ENCODE measurements at regions not wholly inside any gene's neighbourhood (a gene's known extent, or its start where the extent isn't known, plus 50 kb on each side); places are given as distances from the start of the nearest gene placed in this dataset.

DNA sequence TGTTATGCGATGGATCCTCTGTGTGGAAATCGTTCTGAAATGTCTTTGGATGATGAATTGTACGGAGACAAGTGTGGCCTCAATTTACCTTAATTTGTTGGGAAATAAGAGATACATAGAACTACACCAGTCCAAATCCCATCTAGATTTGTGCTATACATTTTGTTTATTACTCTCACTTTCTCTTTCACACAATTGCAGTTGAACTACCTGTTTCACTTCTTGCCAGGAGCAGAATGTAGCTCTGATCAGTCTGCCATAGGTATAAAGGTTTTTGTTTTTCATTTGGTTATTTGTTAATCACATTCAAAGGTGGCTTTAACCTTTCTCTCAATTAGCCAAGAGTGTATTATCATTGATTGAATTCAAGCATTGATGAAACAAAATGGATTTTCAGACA is 268.2 kb downstream of the SNAPC1 start:
- peaks cover 21% of the 10 kb centered on the region for H3K4me1 Mint-ChIP-seq
- no peak for DNase-seq (ENCODE audit: low spot score in 2 of 2)
- peak; percentile 61 for ATAC-seq (ENCODE audit: low read depth)
- no peak overlapping the region for H3K27ac Mint-ChIP-seq
- H3K4me3 Mint-ChIP-seq = peak overlapping the region; percentile 39
- H3K9me3 Mint-ChIP-seq = peaks cover 3% of the 10 kb centered on the region
- no peaks in the 10 kb centered on the region for H3K36me3 Mint-ChIP-seq
- no peaks in the 10 kb centered on the region for H3K27me3 Mint-ChIP-seq

DNA sequence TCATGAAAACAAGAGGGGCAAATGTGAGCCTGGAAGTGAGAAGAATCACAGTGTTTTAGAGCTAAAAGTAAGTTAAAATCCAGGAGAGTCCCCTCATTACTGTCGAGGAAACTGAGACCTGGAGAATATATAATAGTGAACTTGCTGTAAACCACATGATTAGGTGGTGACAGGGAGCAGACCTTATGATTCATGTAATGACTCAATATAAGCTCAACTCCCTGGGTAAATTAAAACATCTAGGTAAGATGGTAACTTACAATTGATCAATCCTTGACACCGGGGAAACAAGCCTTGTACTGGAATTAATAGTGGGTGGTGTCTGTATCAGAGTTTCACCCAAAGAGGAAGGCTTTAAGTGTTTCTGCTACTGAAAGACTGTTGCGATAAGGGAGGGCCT is 269.3 kb downstream of the SNAPC1 start:
- H3K9me3 Mint-ChIP-seq = peaks cover 6% of the 10 kb centered on the region
- no peak overlapping the region for H3K4me3 Mint-ChIP-seq
- H3K27me3 Mint-ChIP-seq = no peaks in the 10 kb centered on the region
- peaks cover 1% of the 10 kb centered on the region for H3K36me3 Mint-ChIP-seq
- DNase-seq (ENCODE audit: low spot score in 2 of 2) (no peak), ATAC-seq (ENCODE audit: low read depth) (no peak)
- H3K4me1 Mint-ChIP-seq = peaks cover 21% of the 10 kb centered on the region
- H3K27ac Mint-ChIP-seq = no peak overlapping the region

DNA sequence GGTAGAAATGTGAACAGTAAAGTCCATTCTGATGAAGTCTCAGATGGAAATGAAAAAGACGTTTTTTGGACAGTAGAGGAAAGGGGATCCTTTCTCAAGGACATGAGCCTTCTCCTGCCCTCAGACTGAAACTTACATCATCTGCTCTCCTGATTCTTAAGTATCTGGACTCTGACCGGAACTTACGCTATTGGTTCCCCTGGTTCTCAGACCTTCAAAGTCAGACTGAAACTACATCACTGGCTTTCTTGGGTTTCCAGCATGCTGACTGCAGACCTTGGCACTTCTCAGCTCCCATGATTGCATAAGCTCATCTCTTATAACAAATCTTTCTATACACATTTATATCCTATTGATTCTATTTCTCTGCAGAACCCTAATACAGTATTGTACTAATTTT is 291.0 kb downstream of the SNAPC1 start:
- Mint-ChIP-seq H3K4me1 (no peaks in the 10 kb centered on the region), H3K9me3 (no peaks in the 10 kb centered on the region), H3K36me3 (no peaks in the 10 kb centered on the region), H3K4me3 (no peak overlapping the region), H3K27ac (no peak overlapping the region), H3K27me3 (no peaks in the 10 kb centered on the region)
- ATAC-seq (ENCODE audit: low read depth) = no peak
- DNase-seq (ENCODE audit: low spot score in 2 of 2) = no peak

DNA sequence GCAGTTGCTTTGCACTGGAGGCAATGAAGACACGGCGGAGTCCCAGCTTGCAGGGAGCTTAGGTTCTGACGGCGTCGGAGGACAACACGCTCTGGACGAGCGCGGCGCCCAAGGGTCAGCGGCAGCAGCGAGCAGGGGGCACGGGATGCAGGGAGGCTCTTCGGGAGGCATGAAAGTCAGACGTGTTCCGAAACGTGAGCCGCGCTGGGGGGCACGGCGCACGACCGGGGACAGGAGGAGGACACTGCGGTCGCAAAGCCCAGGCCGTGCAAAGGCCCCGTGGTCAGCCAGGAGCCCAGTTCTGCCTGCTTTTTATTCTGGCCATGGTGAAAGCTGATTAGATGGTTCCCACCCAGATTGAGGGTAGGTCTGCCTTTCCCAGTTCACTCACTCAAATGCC is 294.6 kb downstream of the SNAPC1 start:
- DNase-seq (ENCODE audit: low spot score in 2 of 2) (no peak), ATAC-seq (ENCODE audit: low read depth) (no peak)
- Mint-ChIP-seq H3K4me1 (peaks cover 3% of the 10 kb centered on the region), H3K4me3 (no peak overlapping the region), H3K9me3 (peaks cover 2% of the 10 kb centered on the region), H3K27me3 (no peaks in the 10 kb centered on the region), H3K27ac (no peak overlapping the region), H3K36me3 (no peaks in the 10 kb centered on the region)

- peaks cover 20% of the 10 kb centered on the region for H3K4me1 Mint-ChIP-seq
- peaks cover 2% of the 10 kb centered on the region for H3K9me3 Mint-ChIP-seq
- peak overlapping the region; percentile 63 for H3K4me3 Mint-ChIP-seq
- ATAC-seq (ENCODE audit: low read depth) = peak; percentile 64
- no peaks in the 10 kb centered on the region for H3K27me3 Mint-ChIP-seq
- no peak overlapping the region for H3K27ac Mint-ChIP-seq
- no peaks in the 10 kb centered on the region for H3K36me3 Mint-ChIP-seq
- no peak for DNase-seq (ENCODE audit: low spot score in 2 of 2)
These were observed 300.4 kb downstream of the SNAPC1 start for GRCh38 chr14:62062645-62063044.

DNA sequence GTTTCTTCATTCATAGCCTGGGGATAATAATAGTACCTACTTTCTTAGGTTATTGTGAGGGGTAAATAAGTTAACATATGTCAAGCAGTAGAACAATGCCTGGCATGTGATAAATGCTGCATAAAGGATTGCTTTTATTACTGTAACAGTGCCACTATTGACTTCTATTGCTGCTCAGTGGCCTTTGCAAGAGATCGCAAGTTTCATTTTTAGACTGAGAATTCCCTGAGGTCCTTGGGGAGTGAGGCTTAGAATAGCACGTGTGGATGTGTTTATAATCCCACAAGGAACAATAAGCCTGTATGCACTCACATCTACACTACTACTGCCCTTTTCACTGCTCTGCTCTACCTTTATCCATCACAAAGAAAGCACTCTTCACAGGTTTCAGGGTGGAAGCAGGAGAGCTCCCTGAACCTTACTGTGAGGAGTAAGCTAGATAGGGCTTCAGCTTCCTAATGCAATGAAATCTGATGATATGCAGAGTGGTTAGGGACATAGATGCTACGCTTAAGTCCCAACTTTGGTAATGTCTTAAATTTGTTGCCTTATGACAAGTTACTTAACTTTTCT is 302.6 kb downstream of the SNAPC1 start:
- no peak for ATAC-seq (ENCODE audit: low read depth)
- Mint-ChIP-seq H3K27me3 (no peaks in the 10 kb centered on the region), H3K36me3 (no peaks in the 10 kb centered on the region), H3K4me1 (peaks cover 20% of the 10 kb centered on the region), H3K4me3 (no peak overlapping the region), H3K9me3 (no peaks in the 10 kb centered on the region), H3K27ac (no peak overlapping the region)
- no peak for DNase-seq (ENCODE audit: low spot score in 2 of 2)

- ATAC-seq (ENCODE audit: low read depth) (no peak), DNase-seq (ENCODE audit: low spot score in 2 of 2) (no peak)
- Mint-ChIP-seq H3K36me3 (no peaks in the 10 kb centered on the region), H3K9me3 (no peaks in the 10 kb centered on the region), H3K4me1 (peaks cover 20% of the 10 kb centered on the region), H3K27me3 (no peaks in the 10 kb centered on the region), H3K27ac (no peak overlapping the region), H3K4me3 (no peak overlapping the region)
These were observed 304.1 kb downstream of the SNAPC1 start for GRCh38 chr14:62066304-62066703.

GRCh38 chr14:62071039-62071438 is 308.8 kb downstream of the SNAPC1 start:
- Mint-ChIP-seq H3K36me3 (peaks cover 2% of the 10 kb centered on the region), H3K27ac (no peak overlapping the region), H3K4me3 (no peak overlapping the region), H3K4me1 (no peaks in the 10 kb centered on the region), H3K9me3 (no peaks in the 10 kb centered on the region), H3K27me3 (peaks cover 2% of the 10 kb centered on the region)
- no peak for DNase-seq (ENCODE audit: low spot score in 2 of 2)
- no peak for ATAC-seq (ENCODE audit: low read depth)

DNA sequence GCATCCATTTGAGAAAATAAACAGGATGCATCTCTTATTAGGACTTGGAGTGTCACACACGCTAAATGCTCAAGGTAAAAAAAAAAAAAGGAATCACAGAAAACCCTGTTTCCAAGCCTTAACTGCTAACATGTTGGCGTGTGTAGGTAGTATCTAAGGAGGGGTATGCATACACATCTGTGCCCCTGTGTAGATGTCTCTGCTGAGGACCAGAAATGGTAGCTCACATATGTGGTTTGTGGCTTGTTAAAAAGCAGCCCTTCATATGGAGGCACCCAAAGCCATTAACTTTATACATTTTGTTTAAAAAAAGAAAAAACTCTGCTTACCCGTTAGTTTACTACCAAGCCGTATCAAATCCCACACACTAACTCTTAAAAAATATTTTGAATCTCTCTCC is 314.1 kb downstream of the SNAPC1 start:
- DNase-seq (ENCODE audit: low spot score in 2 of 2) (no peak), ATAC-seq (ENCODE audit: low read depth) (no peak)

GRCh38 chr14:62076825-62077605 is 314.8 kb downstream of the SNAPC1 start:
- Mint-ChIP-seq H3K4me3 (peak overlapping the region; percentile 25), H3K4me1 (peaks cover 48% of the 10 kb centered on the region), H3K27ac (peak overlapping the region; percentile 94), H3K27me3 (peaks cover 2% of the 10 kb centered on the region), H3K9me3 (no peaks in the 10 kb centered on the region), H3K36me3 (peaks cover 2% of the 10 kb centered on the region)
- ATAC-seq (ENCODE audit: low read depth) (no peak), DNase-seq (ENCODE audit: low spot score in 2 of 2) (no peak)

More for the DNA sequence above, 314.1 kb downstream of the SNAPC1 start:
- no peak overlapping the region for H3K4me3 Mint-ChIP-seq
- peak overlapping the region; percentile 94 for H3K27ac Mint-ChIP-seq
- no peaks in the 10 kb centered on the region for H3K9me3 Mint-ChIP-seq
- H3K27me3 Mint-ChIP-seq = peaks cover 2% of the 10 kb centered on the region
- peaks cover 41% of the 10 kb centered on the region for H3K4me1 Mint-ChIP-seq
- H3K36me3 Mint-ChIP-seq = peaks cover 2% of the 10 kb centered on the region

DNA sequence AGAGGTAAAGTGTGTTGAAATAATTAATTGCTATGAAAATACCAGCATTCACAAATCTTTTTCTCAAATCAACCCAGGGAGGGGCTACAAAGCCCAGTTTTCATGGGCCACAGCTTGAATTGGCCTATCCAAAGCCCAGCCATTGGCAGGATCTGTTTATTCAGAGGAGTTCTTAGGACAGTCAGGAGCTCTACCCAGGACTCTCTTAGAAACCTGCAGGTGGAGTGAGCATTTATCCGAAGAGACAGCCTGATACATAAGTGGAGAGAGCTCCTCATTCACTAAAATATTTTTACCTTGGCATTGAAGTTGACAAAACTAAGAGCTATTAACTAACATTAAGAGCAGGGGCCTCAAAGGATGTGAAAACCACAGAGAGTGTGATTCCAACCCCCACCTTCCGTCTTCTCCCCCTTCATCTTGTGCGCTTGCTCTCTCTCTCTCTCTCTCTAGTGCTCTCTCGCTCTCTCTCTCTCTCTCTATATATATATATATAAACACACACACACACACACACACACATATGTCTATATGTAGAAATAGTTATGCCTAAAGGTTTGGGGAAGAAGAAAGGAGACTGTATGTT is 315.5 kb downstream of the SNAPC1 start:
- ATAC-seq (ENCODE audit: low read depth) (peak; percentile 37), DNase-seq (ENCODE audit: low spot score in 2 of 2) (no peak)
- Mint-ChIP-seq H3K4me3 (peak overlapping the region; percentile 49), H3K27ac (peak overlapping the region; percentile 94), H3K4me1 (peaks cover 52% of the 10 kb centered on the region), H3K27me3 (peaks cover 2% of the 10 kb centered on the region), H3K9me3 (no peaks in the 10 kb centered on the region), H3K36me3 (peaks cover 2% of the 10 kb centered on the region)

- Mint-ChIP-seq H3K27me3 (peaks cover under 1% of the 10 kb centered on the region), H3K27ac (peak overlapping the region; percentile 94), H3K36me3 (peaks cover under 1% of the 10 kb centered on the region), H3K4me1 (peaks cover 53% of the 10 kb centered on the region), H3K9me3 (no peaks in the 10 kb centered on the region), H3K4me3 (peak overlapping the region; percentile 41)
- ATAC-seq (ENCODE audit: low read depth) = peak; percentile 62
- DNase-seq (ENCODE audit: low spot score in 2 of 2) = no peak
These were observed 316.8 kb downstream of the SNAPC1 start for GRCh38 chr14:62079038-62079437.

GRCh38 chr14:62081012-62081612 is 318.9 kb downstream of the SNAPC1 start:
- DNase-seq (ENCODE audit: low spot score in 2 of 2) (peak; percentile 32 to 48), ATAC-seq (ENCODE audit: low read depth) (peak; percentile 86)
- peaks cover 55% of the 10 kb centered on the region for H3K4me1 Mint-ChIP-seq
- H3K27me3 Mint-ChIP-seq = no peaks in the 10 kb centered on the region
- peak overlapping the region; percentile 90 for H3K27ac Mint-ChIP-seq
- H3K36me3 Mint-ChIP-seq = peaks cover 4% of the 10 kb centered on the region
- peak overlapping the region; percentile 59 for H3K4me3 Mint-ChIP-seq
- peaks cover 2% of the 10 kb centered on the region for H3K9me3 Mint-ChIP-seq

GRCh38 chr14:62081951-62082350 is 319.7 kb downstream of the SNAPC1 start:
- no peak for ATAC-seq (ENCODE audit: low read depth)
- H3K36me3 Mint-ChIP-seq = peaks cover 5% of the 10 kb centered on the region
- H3K27ac Mint-ChIP-seq = peak overlapping the region; percentile 90
- H3K27me3 Mint-ChIP-seq = peaks cover under 1% of the 10 kb centered on the region
- DNase-seq (ENCODE audit: low spot score in 2 of 2) = no peak
- peaks cover 52% of the 10 kb centered on the region for H3K4me1 Mint-ChIP-seq
- peaks cover 2% of the 10 kb centered on the region for H3K9me3 Mint-ChIP-seq
- H3K4me3 Mint-ChIP-seq = no peak overlapping the region

Data from memory B cell (primary cell).